ENCODE measurements at regions not wholly inside any gene's neighbourhood (a gene's known extent, or its start where the extent isn't known, plus 50 kb on each side); places are given as distances from the start of the nearest gene placed in this dataset.
"Not testable (repeated sequence)": the region's sequence is repeated elsewhere in the genome, so short reads cannot be mapped to it uniquely, and the experiment has no call there.

DNA sequence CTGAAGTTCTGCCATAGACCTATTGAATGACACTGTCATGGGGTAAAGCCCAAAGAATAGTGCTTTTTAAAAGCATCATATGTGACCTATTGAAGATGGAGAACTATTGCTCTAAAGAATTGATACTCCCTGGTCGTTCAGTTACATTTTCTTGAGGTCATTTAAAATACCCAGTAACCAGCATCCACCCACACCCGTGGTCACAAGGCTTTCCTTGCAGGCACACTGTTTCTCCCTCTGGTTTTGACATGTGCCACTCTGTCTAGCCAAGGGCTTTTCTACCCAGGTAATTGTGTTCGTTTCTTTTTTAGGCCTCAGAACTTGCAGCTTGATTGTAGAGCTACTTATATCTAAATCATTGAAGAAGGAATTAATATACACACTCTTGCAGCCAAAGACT lies 68.3 kb upstream of the LYZL2 start:
- Mint-ChIP-seq H3K27ac (peak overlapping the region; percentile 88 to 99 (median 91)), H3K27me3 (no peaks in the 10 kb centered on the region), H3K4me1 (peaks cover 32 to 80% (median 52%) of the 10 kb centered on the region in 4 donors), H3K9me3 (no peaks in the 10 kb centered on the region), H3K36me3 (no peaks in the 10 kb centered on the region), H3K4me3 (peak overlapping the region; percentile 19 to 79 (median 48))
- H3K4me1 ChIP-seq (ENCODE audit: control insufficient read depth, insufficient read depth, low read length, poor library complexity, severe bottlenecking) = peaks cover 66% of the 10 kb centered on the region
- H3K4me3 ChIP-seq (ENCODE audit: low read depth, low read length) = no peak overlapping the region
- peak overlapping the region; percentile 65 for H3K27ac ChIP-seq (ENCODE audit: insufficient read depth, low read length, poor library complexity, severe bottlenecking)
- no peaks in the 10 kb centered on the region for H3K36me3 ChIP-seq (ENCODE audit: control insufficient read depth, insufficient read depth, low read length)
- no peak for DNase-seq
- no peaks in the 10 kb centered on the region for H3K27me3 ChIP-seq (ENCODE audit: control insufficient read depth, insufficient read depth, low read length)
- no peak for ATAC-seq (ENCODE audit: low read depth in 2 of 2)
- H3K9me3 ChIP-seq (ENCODE audit: control insufficient read depth in 2 of 2, low read length in 2 of 2) = no peaks in the 10 kb centered on the region

DNA sequence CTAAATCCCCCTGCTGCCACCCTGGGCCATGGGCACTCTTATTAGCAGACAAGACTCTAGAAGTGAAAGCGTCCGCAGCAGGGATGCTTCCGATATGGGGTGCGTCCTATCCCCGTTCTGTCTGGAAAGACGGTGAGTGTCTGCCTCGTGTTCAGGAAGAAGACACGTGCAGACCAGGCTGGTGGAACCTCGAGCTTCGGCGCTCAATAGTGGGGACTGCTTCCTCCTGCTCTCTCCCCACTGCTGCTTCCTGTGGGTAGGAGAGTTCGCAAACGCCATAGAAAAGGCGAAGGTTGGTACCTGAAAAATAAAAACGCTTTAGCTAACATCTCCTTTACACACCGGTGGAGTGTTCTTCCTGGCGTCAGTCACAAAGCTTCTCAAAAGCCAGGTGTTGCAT lies 67.7 kb upstream of the LYZL2 start:
- H3K27me3 Mint-ChIP-seq; H3K27me3 ChIP-seq (ENCODE audit: control insufficient read depth, insufficient read depth, low read length); H3K9me3 Mint-ChIP-seq; H3K36me3 Mint-ChIP-seq; H3K36me3 ChIP-seq (ENCODE audit: control insufficient read depth, insufficient read depth, low read length); H3K9me3 ChIP-seq (ENCODE audit: control insufficient read depth in 2 of 2, low read length in 2 of 2); ATAC-seq (ENCODE audit: low read depth in 2 of 2): not testable (repeated sequence)
- H3K4me1 Mint-ChIP-seq = peaks cover 27 to 76% (median 47%) of the 10 kb centered on the region in 4 donors
- peak in 1 of 3 donors; percentile 56 for DNase-seq
- Histone ChIP-seq H3K4me1 (ENCODE audit: control insufficient read depth, insufficient read depth, low read length, poor library complexity, severe bottlenecking) (peaks cover 60% of the 10 kb centered on the region), H3K27ac (ENCODE audit: insufficient read depth, low read length, poor library complexity, severe bottlenecking) (peak overlapping the region; percentile 65), H3K4me3 (ENCODE audit: low read depth, low read length) (peak overlapping the region; percentile 48)
- peak overlapping the region; percentile 88 to 99 (median 91) for H3K27ac Mint-ChIP-seq
- H3K4me3 Mint-ChIP-seq = peak overlapping the region; percentile 49 to 73 (median 60)

DNA sequence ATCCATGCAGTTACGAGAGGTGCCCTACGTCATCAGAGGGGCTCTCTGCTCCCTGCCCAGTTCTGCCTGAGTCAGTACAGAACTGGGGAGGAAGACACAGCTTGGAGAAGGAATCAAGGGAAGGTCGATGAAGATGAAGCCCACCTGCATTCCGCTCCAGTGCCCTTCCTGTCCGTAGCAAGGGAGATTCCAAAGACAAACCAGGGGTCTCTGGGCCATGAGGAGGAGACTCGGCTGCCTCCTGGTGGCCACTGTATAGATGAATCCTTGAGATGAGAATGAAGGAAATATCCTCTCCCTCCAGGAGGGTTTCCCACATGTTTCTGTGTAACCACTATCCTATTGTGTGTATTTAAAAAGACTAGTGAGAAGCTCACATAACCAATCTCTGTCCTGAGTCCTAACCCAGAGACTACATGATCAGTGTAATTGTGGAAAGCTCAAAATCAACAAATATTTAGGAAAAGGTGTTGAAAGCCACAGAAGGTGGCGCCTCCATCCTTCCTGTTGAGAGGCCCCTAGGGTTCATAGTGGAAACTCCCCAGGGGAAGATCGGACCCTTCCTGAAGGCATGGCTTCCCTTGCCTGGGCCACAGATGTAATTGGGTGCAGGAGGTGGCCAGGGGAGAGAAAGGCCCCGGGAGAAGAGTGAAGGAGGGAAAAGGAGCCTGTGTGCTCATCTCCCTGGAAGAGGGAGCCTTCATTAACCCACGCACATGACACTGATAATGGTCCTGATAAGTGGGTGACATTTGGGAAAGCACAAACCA lies 67.0 kb upstream of the LYZL2 start:
- ATAC-seq (ENCODE audit: low read depth in 2 of 2); H3K4me3 ChIP-seq (ENCODE audit: low read depth, low read length); H3K27me3 ChIP-seq (ENCODE audit: control insufficient read depth, insufficient read depth, low read length); H3K9me3 ChIP-seq (ENCODE audit: control insufficient read depth in 2 of 2, low read length in 2 of 2); H3K27me3 Mint-ChIP-seq; H3K36me3 Mint-ChIP-seq; DNase-seq; H3K9me3 Mint-ChIP-seq; H3K36me3 ChIP-seq (ENCODE audit: control insufficient read depth, insufficient read depth, low read length): not testable (repeated sequence)
- peaks cover 57% of the 10 kb centered on the region for H3K4me1 ChIP-seq (ENCODE audit: control insufficient read depth, insufficient read depth, low read length, poor library complexity, severe bottlenecking)
- H3K27ac Mint-ChIP-seq = peak overlapping the region; percentile 87 to 99 (median 90)
- H3K4me1 Mint-ChIP-seq = peaks cover 27 to 71% (median 45%) of the 10 kb centered on the region in 4 donors
- peak overlapping the region in 3 of 4 donors; percentile 59 to 87 (median 79) for H3K4me3 Mint-ChIP-seq
- H3K27ac ChIP-seq (ENCODE audit: insufficient read depth, low read length, poor library complexity, severe bottlenecking) = peak overlapping the region; percentile 65

DNA sequence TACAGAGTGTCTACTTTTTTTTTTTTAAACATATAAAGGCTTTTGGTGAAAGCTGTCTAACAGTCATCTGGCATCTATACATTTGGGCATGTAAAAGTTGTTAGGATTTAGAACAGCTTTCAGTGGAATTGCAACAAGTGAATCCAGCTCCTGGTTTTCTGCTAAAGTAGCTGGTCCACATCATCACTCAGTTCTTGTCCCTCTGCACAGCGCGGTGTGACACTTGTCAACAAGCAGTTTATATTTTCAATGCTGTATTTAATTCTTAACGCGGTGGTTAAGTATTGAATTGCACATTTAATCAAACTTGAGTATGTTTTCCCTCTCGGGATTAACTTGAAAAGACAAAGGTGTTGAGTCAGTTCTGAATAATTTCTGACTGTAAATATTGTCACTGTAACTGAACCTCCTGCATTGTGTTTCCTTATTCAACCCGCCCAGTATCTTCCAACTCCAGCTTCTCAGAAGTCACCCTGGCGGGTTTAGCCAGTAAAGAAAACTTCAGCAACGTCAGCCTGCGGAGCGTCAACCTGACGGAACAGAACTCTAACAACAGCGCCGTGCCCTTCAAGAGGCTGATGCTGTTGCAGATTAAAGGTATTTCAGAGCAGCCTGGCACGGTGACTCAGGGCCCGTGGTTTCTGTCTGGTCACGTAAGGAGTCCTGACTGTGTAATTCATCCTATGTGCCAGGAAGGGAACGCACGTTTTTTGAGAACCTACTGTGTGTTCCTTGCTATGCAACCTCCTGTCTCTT lies 66.1 kb upstream of the LYZL2 start:
- H3K9me3 Mint-ChIP-seq; H3K9me3 ChIP-seq (ENCODE audit: control insufficient read depth in 2 of 2, low read length in 2 of 2); H3K27me3 ChIP-seq (ENCODE audit: control insufficient read depth, insufficient read depth, low read length); H3K36me3 ChIP-seq (ENCODE audit: control insufficient read depth, insufficient read depth, low read length); H3K36me3 Mint-ChIP-seq; H3K27me3 Mint-ChIP-seq: not testable (repeated sequence)
- DNase-seq (peak; percentile 44 to 91 (median 59)), ATAC-seq (ENCODE audit: low read depth in 2 of 2) (peak; percentile 92 to 94)
- Mint-ChIP-seq H3K27ac (peak overlapping the region; percentile 87 to 99 (median 90)), H3K4me1 (peaks cover 24 to 62% (median 42%) of the 10 kb centered on the region in 4 donors), H3K4me3 (peak overlapping the region; percentile 59 to 87 (median 81))
- peaks cover 48% of the 10 kb centered on the region for H3K4me1 ChIP-seq (ENCODE audit: control insufficient read depth, insufficient read depth, low read length, poor library complexity, severe bottlenecking)
- H3K27ac ChIP-seq (ENCODE audit: insufficient read depth, low read length, poor library complexity, severe bottlenecking) = peak overlapping the region; percentile 65
- H3K4me3 ChIP-seq (ENCODE audit: low read depth, low read length) = peak overlapping the region; percentile 69

DNA sequence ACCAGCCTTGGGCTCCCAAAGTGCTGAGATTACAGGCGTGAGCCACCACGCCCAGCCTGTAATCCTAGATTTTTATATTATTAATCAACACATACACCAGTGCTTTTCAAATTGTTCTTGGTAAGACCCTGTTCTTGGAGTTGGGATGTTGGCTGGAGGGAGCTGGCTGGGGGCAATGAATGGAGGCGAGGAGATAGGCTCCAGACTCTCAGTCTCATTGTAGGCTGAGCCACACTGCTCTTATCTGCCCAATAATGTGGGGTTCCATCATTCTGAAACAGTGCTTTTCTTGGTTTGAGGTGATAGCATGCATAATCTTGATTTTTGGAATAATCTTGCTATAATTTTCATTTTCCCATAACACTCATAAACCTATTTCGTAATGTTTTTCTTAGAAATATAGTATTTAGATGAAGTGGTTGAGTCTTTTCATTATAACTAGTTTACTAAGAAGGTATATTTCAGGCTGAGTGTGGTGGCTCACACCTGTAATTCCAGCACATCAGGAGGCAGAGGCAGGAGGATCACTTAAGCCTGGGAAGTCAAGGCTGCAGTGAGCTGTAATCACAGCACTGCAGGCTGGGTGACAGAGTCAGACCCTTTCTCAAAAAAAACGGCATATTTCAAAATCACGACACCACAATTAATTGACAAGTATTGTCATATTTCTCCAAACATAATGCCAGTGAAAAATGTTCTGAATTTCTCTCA lies 65.1 kb upstream of the LYZL2 start:
- DNase-seq (no peak), ATAC-seq (ENCODE audit: low read depth in 2 of 2) (no peak)
- H3K4me1 ChIP-seq (ENCODE audit: control insufficient read depth, insufficient read depth, low read length, poor library complexity, severe bottlenecking) = peaks cover 38% of the 10 kb centered on the region
- peaks cover 17 to 52% (median 36%) of the 10 kb centered on the region in 4 donors for H3K4me1 Mint-ChIP-seq
- H3K27me3 Mint-ChIP-seq = no peaks in the 10 kb centered on the region
- H3K27ac ChIP-seq (ENCODE audit: insufficient read depth, low read length, poor library complexity, severe bottlenecking) = peak overlapping the region; percentile 65
- H3K27ac Mint-ChIP-seq = peak overlapping the region; percentile 42 to 99 (median 90)
- H3K4me3 ChIP-seq (ENCODE audit: low read depth, low read length) = peak overlapping the region; percentile 69
- H3K4me3 Mint-ChIP-seq = peak overlapping the region in 1 of 4 donors; percentile 8
- H3K36me3 Mint-ChIP-seq = no peaks in the 10 kb centered on the region
- no peaks in the 10 kb centered on the region for H3K9me3 ChIP-seq (ENCODE audit: control insufficient read depth in 2 of 2, low read length in 2 of 2)
- no peaks in the 10 kb centered on the region for H3K9me3 Mint-ChIP-seq
- H3K36me3 ChIP-seq (ENCODE audit: control insufficient read depth, insufficient read depth, low read length) = no peaks in the 10 kb centered on the region
- no peaks in the 10 kb centered on the region for H3K27me3 ChIP-seq (ENCODE audit: control insufficient read depth, insufficient read depth, low read length)

DNA sequence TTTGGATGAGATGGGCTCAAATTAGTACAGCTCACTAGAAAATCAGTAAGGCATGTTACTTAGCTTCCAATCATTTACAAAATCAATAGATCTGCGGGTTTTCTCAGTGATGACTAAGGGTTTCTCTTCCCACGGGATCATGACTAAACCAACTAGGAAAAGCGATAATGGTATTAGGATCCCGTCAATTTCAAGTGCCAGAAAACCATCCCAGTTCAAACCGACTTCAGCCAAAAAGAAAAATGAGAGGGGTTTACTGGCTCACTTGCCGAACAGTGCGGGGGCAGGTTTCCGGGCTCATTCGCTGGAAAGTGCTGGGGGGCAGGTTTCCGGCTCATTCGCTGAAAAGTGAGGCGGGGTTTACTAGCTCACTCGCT lies 62.1 kb upstream of the LYZL2 start:
- Mint-ChIP-seq H3K4me1 (peaks cover 2 to 26% (median 15%) of the 10 kb centered on the region in 4 donors), H3K4me3 (no peak overlapping the region), H3K27me3 (no peaks in the 10 kb centered on the region), H3K36me3 (no peaks in the 10 kb centered on the region), H3K27ac (no peak overlapping the region), H3K9me3 (no peaks in the 10 kb centered on the region)
- Histone ChIP-seq H3K4me1 (ENCODE audit: control insufficient read depth, insufficient read depth, low read length, poor library complexity, severe bottlenecking) (peaks cover 22% of the 10 kb centered on the region), H3K9me3 (ENCODE audit: control insufficient read depth in 2 of 2, low read length in 2 of 2) (no peaks in the 10 kb centered on the region), H3K36me3 (ENCODE audit: control insufficient read depth, insufficient read depth, low read length) (no peaks in the 10 kb centered on the region), H3K27ac (ENCODE audit: insufficient read depth, low read length, poor library complexity, severe bottlenecking) (no peak overlapping the region), H3K4me3 (ENCODE audit: low read depth, low read length) (no peak overlapping the region), H3K27me3 (ENCODE audit: control insufficient read depth, insufficient read depth, low read length) (peaks cover 2% of the 10 kb centered on the region)
- DNase-seq (no peak), ATAC-seq (ENCODE audit: low read depth in 2 of 2) (no peak)

DNA sequence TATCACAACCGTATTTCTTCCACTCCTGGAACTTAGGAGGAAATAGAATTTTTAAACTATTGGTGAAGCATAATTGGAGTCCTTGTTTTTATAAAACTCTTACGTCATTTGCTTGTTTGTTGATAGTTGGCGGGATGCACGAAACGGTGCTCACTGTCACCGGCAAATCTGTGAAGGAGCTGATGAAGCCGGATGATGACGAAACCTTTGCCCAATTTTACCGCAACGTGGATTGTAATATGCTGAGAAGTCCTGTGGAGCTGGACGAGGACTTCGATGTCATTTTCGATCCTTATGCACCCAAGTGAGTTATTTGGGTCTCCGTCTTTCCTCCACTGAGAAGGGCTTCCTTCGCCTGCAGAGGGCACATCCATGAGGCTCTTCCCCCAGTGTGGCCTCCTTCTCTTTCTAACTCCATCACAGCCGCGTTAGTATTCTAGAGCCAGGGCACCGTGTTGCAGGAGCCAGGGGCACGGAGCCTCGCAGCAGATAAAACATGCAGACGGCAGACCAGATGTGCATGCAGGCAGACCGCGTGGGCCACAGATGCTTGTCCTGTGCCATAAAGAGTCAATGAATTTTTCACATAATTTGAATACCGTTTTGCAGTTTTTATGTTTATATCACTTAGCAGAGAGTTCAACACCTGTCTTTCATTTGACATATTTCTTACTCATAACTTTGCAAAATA lies 61.5 kb upstream of the LYZL2 start:
- H3K9me3 ChIP-seq (ENCODE audit: control insufficient read depth in 2 of 2, low read length in 2 of 2); H3K4me3 Mint-ChIP-seq; H3K27ac ChIP-seq (ENCODE audit: insufficient read depth, low read length, poor library complexity, severe bottlenecking); ATAC-seq (ENCODE audit: low read depth in 2 of 2); H3K27ac Mint-ChIP-seq; H3K27me3 ChIP-seq (ENCODE audit: control insufficient read depth, insufficient read depth, low read length); H3K27me3 Mint-ChIP-seq; H3K9me3 Mint-ChIP-seq; H3K36me3 Mint-ChIP-seq; H3K36me3 ChIP-seq (ENCODE audit: control insufficient read depth, insufficient read depth, low read length); DNase-seq; H3K4me3 ChIP-seq (ENCODE audit: low read depth, low read length): not testable (repeated sequence)
- peaks cover 16% of the 10 kb centered on the region for H3K4me1 ChIP-seq (ENCODE audit: control insufficient read depth, insufficient read depth, low read length, poor library complexity, severe bottlenecking)
- peaks cover 0 to 21% (median 13%) of the 10 kb centered on the region in 4 donors for H3K4me1 Mint-ChIP-seq

Data from CD4-positive, CD25-positive, alpha-beta regulatory T cell (primary cell).